GM18519 (cell line): ENCODE measurements at regions not wholly inside any gene's neighbourhood (a gene's known extent, or its start where the extent isn't known, plus 50 kb on each side); places are given as distances from the start of the nearest gene placed in this dataset.

ENCODE experiments used
- ATAC-seq: cut with Tn5 transposase; IDR thresholded peaks from one replicate; pipeline ENCODE4 v1.9.1; 2021; ENCODE audit warnings: mild to moderate bottlenecking, moderate library complexity; ENCODE audit not compliant: unreplicated experiment, low FRiP score

DNA sequence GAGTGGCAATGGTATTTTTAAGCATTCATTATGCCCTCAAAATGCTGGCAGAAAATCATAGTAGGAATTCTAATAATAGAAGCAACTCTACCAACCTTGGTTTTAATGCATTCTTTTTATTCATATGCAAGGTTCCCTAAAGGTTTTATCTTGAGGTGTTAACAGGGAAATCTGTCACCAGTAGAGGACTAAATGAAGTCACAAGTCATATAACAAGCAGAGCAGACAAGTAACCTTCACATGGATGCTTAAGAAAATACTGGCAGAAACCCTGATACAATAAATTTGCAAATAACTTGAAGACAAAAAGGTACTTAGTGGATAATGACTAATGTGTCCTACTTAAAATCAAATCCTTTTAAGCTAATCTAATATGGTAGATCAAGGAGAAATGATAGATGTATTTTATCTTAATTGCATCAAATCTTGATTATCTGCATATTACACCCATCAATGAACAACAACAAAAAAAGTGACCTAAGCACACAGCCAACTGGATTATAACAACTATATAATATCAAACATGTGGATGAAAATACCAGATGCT, 73.3 kb downstream of the RFC3 start:
- no peak for ATAC-seq

DNA sequence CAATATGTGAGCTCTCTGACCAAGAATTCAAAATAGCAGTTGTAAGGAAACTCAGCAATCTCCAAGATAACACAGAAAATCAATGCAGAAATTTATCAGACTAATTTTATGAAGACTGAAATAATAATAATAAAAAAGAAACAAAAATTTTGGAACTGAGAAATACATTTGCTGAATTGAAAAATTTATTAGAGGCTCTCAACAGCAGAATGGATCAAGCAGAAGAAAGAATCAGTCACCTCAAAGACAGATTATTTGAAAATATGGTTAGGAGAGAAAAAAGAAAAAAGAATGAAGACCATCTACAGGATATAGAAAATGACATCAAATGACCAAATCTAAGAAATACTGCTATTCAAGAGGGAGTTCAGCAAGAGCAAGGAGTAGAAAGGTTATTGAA, 75.6 kb downstream of the RFC3 start:
- no peak for ATAC-seq

GRCh38 chr13:33904431-33904830, 86.5 kb downstream of the RFC3 start:
- ATAC-seq = no peak

DNA sequence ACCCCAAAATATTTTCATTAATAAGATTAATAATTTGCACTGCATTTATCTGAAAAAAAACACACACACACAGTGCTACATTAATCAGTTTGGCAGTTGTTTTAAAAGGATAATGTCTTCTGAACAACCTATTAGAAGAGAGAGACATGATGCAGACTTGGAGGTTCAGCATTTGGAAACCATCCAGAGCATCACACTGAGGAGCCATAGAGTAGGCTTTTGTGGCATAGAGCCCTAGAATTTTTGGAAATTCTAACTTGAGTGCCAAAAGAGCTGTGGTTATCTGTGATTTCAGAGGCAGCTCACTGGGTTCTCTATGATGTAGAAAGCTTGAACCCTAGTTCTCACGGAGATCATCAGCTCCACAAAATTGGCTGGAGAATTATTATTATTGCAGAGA, 90.2 kb downstream of the RFC3 start:
- no peak for ATAC-seq

DNA sequence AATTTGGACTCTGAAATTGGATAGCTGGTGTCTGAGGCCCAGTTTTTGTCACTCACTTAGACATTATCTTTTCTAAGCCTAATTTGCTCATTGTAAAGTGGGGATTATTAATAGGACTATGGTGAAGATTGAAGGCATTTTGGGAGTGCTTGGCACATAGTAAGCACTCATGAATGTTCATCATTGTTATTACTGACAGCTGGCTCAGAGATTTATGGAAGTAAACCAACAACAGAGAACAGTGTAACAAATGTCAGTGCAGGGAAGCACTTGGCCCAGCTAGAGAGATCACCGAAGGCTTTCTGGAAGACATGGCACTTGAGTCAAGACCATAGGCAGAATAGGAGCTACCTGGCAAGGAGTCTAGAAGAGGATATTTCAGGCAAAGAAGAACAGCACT, 92.3 kb downstream of the RFC3 start:
- no peak for ATAC-seq

DNA sequence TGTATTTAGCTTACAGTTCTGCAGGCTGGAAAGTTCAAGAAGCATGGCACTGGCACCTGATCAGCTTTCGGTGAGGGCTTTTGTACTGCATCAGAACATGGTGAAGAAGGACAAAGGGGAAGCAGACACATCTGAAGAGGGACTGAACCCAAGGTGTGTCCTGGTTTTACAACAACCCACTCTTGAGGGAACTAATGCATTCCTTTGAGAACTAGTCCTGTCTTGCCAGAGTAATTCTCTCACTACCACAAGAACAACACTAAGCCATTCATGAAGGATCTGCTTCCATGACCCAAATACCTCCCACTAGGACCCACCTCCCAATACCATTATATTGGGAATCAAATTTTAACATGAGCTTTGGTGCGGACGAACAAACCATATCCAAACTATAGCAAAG, 93.6 kb downstream of the RFC3 start:
- ATAC-seq = no peak

- no peak for ATAC-seq
Measured at GRCh38 chr13:33913829-33914228, 95.9 kb downstream of the RFC3 start.

- no peak for ATAC-seq
Measured at GRCh38 chr13:33917190-33917589, 99.2 kb downstream of the RFC3 start.

- ATAC-seq = no peak
Measured at GRCh38 chr13:33918199-33918932, 100.4 kb downstream of the RFC3 start.

DNA sequence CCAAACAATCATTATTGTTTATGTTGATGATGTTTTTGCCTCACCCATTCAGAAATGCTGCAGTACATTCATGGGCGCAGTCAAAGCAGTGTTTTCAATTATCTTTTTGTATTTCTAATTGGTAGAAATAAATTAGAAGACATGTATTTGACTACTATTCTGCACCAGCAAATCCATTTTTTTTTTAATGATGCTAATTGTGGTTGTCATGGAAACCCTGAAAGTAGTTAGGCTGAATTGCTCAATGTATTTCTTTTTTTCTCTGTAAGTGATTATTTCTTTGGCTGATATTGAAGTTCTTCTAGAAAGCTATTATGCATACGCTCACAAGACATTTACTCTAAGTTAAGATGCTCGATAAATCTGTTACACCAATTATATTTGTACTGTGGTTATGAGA, 101.2 kb downstream of the RFC3 start:
- no peak for ATAC-seq

DNA sequence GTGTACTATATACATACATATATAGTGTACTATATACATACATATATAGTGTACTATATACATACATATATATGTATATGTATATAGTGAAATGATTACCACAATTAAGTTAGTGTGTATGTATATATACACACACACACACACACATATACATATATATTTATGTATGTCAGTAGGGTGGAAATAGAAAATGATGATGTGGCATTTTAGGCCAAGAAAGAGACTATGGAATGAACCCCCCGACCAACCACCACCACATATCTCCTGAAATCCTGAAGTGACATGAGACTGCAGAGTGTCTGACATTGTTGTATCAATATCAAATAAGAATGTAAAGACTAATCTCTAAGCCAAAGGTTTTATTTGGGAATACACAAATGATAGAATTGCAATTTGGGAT, 107.6 kb downstream of the RFC3 start:
- ATAC-seq = no peak

GRCh38 chr13:33927315-33927714, 109.4 kb downstream of the RFC3 start:
- no peak for ATAC-seq

GRCh38 chr13:33931397-33932311, 113.7 kb downstream of the RFC3 start:
- ATAC-seq = peak; percentile 58

DNA sequence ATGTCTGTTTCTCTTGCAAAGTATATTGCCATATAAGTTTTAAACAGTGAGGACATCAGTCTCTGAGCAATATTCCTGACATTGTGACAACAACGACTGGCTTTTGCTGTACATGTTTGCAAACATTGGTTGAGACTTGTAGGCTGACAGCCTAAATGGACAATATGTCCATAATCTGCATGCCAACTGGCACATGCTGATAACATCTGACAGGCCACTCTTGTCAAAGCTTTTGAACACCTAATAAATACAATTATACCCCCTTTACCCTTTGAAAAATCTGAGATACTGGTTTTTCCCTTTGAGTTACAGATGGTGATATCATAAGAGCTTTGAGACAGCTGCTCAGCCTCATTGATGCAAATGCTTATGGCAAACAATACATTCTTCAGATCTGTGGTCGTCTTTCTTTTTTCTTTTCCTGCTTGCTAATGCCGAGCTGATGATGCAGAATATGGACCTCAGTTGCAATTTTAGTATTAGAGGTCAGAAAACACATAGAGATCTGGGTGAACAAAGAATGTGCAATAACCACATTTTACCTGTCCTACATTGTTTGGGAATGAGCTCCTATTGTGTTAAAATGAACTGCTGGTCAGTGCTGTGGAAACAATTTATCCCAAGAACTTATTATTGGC, 114.9 kb downstream of the RFC3 start:
- no peak for ATAC-seq

DNA sequence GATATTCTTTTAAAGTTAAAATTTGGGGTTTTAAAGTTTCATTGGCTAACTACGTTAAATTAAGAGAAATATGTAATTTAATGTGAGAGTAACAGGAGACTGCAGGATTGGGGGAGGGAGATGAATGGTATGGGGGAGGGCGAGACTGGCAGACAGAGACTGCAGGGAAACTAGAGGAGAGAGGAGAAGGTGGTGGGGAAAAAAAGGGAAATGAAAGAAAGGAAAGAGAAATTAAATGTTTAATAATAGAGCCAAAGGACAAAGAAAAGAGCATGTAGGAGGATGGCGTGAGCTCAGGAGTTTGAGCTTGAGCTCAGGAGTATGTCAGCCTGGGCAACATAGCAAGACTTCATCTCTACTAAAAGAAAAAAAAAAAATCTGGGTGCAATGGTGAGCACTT, 115.9 kb downstream of the RFC3 start:
- ATAC-seq = no peak

- no peak for ATAC-seq
Measured at GRCh38 chr13:33934343-33934742, 116.4 kb downstream of the RFC3 start.

DNA sequence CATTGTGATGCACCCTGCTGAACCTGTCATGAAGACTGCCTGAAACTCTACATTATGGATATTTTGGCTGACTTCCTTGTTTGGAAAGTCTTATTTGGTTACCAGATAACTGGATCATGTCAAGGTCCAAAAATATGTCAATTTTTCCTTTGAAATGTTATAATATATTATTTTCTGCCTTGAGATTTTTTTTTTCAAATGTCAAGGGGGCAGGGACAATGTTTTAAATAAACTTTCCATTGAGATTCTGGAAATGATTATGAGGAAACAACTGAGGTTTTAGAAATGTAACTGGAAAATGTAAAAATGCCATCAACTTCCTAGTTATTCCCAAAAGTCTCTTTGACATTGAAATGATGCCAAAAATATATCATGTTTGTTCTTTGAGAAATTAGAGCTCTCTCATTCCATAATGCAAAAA, 117.0 kb downstream of the RFC3 start:
- ATAC-seq = no peak

GRCh38 chr13:33935969-33936368, 118.0 kb downstream of the RFC3 start:
- no peak for ATAC-seq

- no peak for ATAC-seq
Measured at GRCh38 chr13:33937373-33938098, 119.6 kb downstream of the RFC3 start.

DNA sequence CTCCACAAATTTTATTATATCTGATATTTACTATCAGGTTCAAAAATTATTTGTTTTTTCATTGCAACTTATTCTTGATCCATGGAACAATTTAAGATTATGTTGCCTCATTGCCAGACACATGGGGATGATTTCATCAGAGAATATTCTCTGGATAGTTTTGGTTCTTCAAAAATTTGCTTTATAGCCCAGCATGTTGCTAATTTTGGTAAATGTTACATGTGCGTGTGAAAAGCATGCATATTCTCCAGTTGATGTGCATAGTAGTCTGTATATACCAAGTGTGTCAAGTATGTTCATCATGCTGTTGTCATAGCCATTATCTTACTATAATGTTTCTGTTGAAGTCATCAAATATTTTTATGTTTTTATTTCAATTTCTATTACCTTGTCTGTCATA, 122.3 kb downstream of the RFC3 start:
- no peak for ATAC-seq
